H9 (cell line): ENCODE measurements at regions not wholly inside any gene's neighbourhood (a gene's known extent, or its start where the extent isn't known, plus 50 kb on each side); places are given as distances from the start of the nearest gene placed in this dataset.

Source experiments
- DNase-seq: peaks from one replicate; pipeline ENCODE4 v3.0.0-alpha.2; 2017
- H2AFZ ChIP-seq: one replicate; pipeline ENCODE4 v1.6.1; 2013; ENCODE audit warnings: mild to moderate bottlenecking, low read length, control low read depth, moderate library complexity
- H2AK5ac ChIP-seq: 2 replicates; pipeline ENCODE4 v1.6.1; 2013; ENCODE audit warnings: low read length, control low read depth, mixed read lengths; ENCODE audit not compliant: insufficient read length
- H2BK120ac ChIP-seq: one replicate; pipeline ENCODE4 v1.6.1; 2013; ENCODE audit warnings: low read depth, mild to moderate bottlenecking, low read length, control low read depth, inconsistent platforms; ENCODE audit not compliant: poor library complexity, severe bottlenecking
- H2BK12ac ChIP-seq: 2 replicates; pipeline ENCODE4 v1.6.1; 2013; ENCODE audit warnings: low read length, control low read depth, mixed read lengths, low read depth; ENCODE audit not compliant: insufficient read length
- H2BK15ac ChIP-seq: 2 replicates; pipeline ENCODE4 v1.6.1; 2013; ENCODE audit warnings: low read depth, low read length, control low read depth
- H2BK20ac ChIP-seq: one replicate; pipeline ENCODE4 v1.6.1; 2013; ENCODE audit warnings: low read depth, mild to moderate bottlenecking, low read length, control low read depth, inconsistent platforms; ENCODE audit not compliant: poor library complexity, severe bottlenecking
- H2BK5ac ChIP-seq: 2 replicates; pipeline ENCODE4 v1.6.1; 2013; ENCODE audit warnings: low read length, control low read depth, mixed read lengths; ENCODE audit not compliant: insufficient read length
- H3K14ac ChIP-seq: 2 replicates; pipeline ENCODE4 v1.6.1; 2013; ENCODE audit warnings: low read length, control low read depth; ENCODE audit not compliant: insufficient read depth
- H3K18ac ChIP-seq: 2 replicates; pipeline ENCODE4 v1.6.1; 2013; ENCODE audit warnings: low read depth, mild to moderate bottlenecking, mixed read lengths, low read length, control low read depth; ENCODE audit not compliant: insufficient read length
- H3K23ac ChIP-seq: 2 replicates; pipeline ENCODE4 v1.6.1; 2013; ENCODE audit warnings: low read length, control low read depth, mixed read lengths, low read depth; ENCODE audit not compliant: insufficient read length
- H3K23me2 ChIP-seq: 2 replicates; pipeline ENCODE4 v1.6.1; 2013; ENCODE audit warnings: low read depth, mild to moderate bottlenecking, mixed read lengths, low read length, control low read depth; ENCODE audit not compliant: insufficient read length, poor library complexity, severe bottlenecking
- H3K27ac ChIP-seq: 2 replicates; pipeline ENCODE4 v1.5.1; 2013; ENCODE audit warnings: low read length, control low read depth, mixed read lengths, low read depth; ENCODE audit not compliant: insufficient read length
- H3K27me3 ChIP-seq: 2 replicates; pipeline ENCODE4 v1.6.1; 2013; ENCODE audit warnings: low read length, control low read depth, inconsistent platforms; ENCODE audit not compliant: insufficient read depth
- H3K4ac ChIP-seq: 2 replicates; pipeline ENCODE4 v1.6.1; 2013; ENCODE audit warnings: low read depth, mild to moderate bottlenecking, control low read depth, inconsistent platforms, low read length, moderate library complexity
- H3K4me1 ChIP-seq: 2 replicates; pipeline ENCODE4 v1.6.1; 2013; ENCODE audit warnings: low read length, control low read depth, inconsistent platforms; ENCODE audit not compliant: insufficient read depth
- H3K4me2 ChIP-seq: 2 replicates; pipeline ENCODE4 v1.6.1; 2013; ENCODE audit warnings: low read length, control low read depth, mixed read lengths; ENCODE audit not compliant: insufficient read length, insufficient read depth
- H3K56ac ChIP-seq: 2 replicates; pipeline ENCODE4 v1.6.1; 2013; ENCODE audit warnings: low read depth, mild to moderate bottlenecking, mixed read lengths, low read length, control low read depth; ENCODE audit not compliant: insufficient read length
- H3K79me1 ChIP-seq: 2 replicates; pipeline ENCODE4 v1.6.1; 2013; ENCODE audit warnings: low read depth, mild to moderate bottlenecking, moderate library complexity, low read length, control low read depth, inconsistent platforms; ENCODE audit not compliant: insufficient read depth, poor library complexity, severe bottlenecking
- H3K79me2 ChIP-seq: 2 replicates; pipeline ENCODE4 v1.6.1; 2013; ENCODE audit warnings: low read length, control low read depth, inconsistent platforms; ENCODE audit not compliant: insufficient read depth
- H3K9ac ChIP-seq: 2 replicates; pipeline ENCODE4 v1.6.1; 2013; ENCODE audit warnings: low read length, control low read depth, mixed read lengths; ENCODE audit not compliant: insufficient read length; ENCODE audit errors: extremely low read depth
- H3K9me3 ChIP-seq: one replicate; pipeline ENCODE4 v1.6.1; 2013; ENCODE audit warnings: low read depth, low read length, inconsistent platforms; ENCODE audit not compliant: control insufficient read depth
- H3T11ph ChIP-seq: one replicate; pipeline ENCODE4 v1.6.1; 2013; ENCODE audit warnings: mild to moderate bottlenecking, low read length, control low read depth, inconsistent platforms
- H4K20me1 ChIP-seq: one replicate; pipeline ENCODE4 v1.6.1; 2013; ENCODE audit not compliant: control insufficient read depth, insufficient read length, insufficient read depth
- H4K5ac ChIP-seq: 2 replicates; pipeline ENCODE4 v1.6.1; 2013; ENCODE audit warnings: low read depth, mild to moderate bottlenecking, mixed read lengths, low read length, control low read depth; ENCODE audit not compliant: insufficient read length
- H4K8ac ChIP-seq: replicated peaks from 2 replicates; pipeline ENCODE4 v1.6.1; 2013; ENCODE audit warnings: low read length, control low read depth, mixed read lengths, low read depth; ENCODE audit not compliant: insufficient read length
- H4K91ac ChIP-seq: 2 replicates; pipeline ENCODE4 v1.6.1; 2013; ENCODE audit warnings: low read depth, mild to moderate bottlenecking, moderate library complexity, mixed read lengths, low read length, control low read depth; ENCODE audit not compliant: insufficient read length
- H3K27ac Mint-ChIP-seq, 3 experiments: 2 replicates in 2 of 3; 3 replicates in 1 of 3; pipeline ENCODE4 v1.8.0; 2020 to 2021; ENCODE audit warnings: mixed read lengths in 3 of 3, mild to moderate bottlenecking in 1 of 3, moderate library complexity in 1 of 3
- H3K27me3 Mint-ChIP-seq: 2 replicates; pipeline ENCODE4 v1.8.0; 2021; ENCODE audit warnings: low read depth, mild to moderate bottlenecking, moderate library complexity, mixed read lengths
- H3K36me3 Mint-ChIP-seq, 3 experiments: 2 replicates in 2 of 3; 3 replicates in 1 of 3; pipeline ENCODE4 v1.8.0; 2020 to 2021; ENCODE audit warnings: low read depth in 3 of 3, mixed read lengths in 3 of 3; ENCODE audit not compliant: insufficient read depth in 1 of 3
- H3K4me1 Mint-ChIP-seq, 2 experiments: 2 replicates each; pipeline ENCODE4 v1.8.0; 2020; ENCODE audit warnings: mixed read lengths in 2 of 2
- H3K4me3 Mint-ChIP-seq, 2 experiments: 2 replicates in 1 of 2; 3 replicates in 1 of 2; pipeline ENCODE4 v1.8.0; 2020 to 2021; ENCODE audit warnings: mild to moderate bottlenecking in 2 of 2, mixed read lengths in 2 of 2, moderate library complexity in 1 of 2
- H3K9me3 Mint-ChIP-seq, 2 experiments: 2 replicates in 1 of 2; 3 replicates in 1 of 2; pipeline ENCODE4 v1.8.0; 2020; ENCODE audit warnings: mild to moderate bottlenecking in 2 of 2, mixed read lengths in 2 of 2, moderate library complexity in 1 of 2
- CTCF ChIP-seq: fragments of 200-600 bp; sonication (generic); conservative IDR thresholded peaks from 3 replicates; pipeline ENCODE4 v1.8.0; 2021; ENCODE audit warnings: antibody characterized with exemption, mild to moderate bottlenecking

DNA sequence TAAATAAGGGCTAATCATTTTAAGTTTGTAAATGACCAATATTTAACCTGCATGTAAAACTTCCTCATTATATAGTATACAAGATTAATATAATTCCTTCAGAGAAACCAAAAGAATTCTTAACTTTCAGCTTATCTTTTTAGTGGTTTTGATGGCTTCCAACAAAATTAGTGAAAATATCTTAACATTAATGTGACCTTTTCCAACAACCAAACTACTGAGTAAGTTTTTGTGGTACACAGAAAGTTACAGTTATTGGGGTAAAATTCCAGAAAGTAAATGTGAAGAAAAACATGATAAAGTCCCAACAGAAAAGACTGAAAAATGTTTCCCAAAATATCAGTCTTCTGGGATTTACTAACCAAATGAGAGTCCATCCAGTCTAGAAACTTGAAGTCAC, 111.0 kb upstream of the PDE3A start:
- TF ChIP-seq CTCF: no peak
- Histone ChIP-seq H3K4ac (no peak overlapping the region), H2BK15ac (no peak overlapping the region), H3K23ac (no peak overlapping the region), H4K91ac (no peak overlapping the region), H3K18ac (no peak overlapping the region), H3T11ph (no peak overlapping the region), H2BK5ac (no peak overlapping the region), H3K79me1 (no peaks in the 10 kb centered on the region), H4K5ac (no peak overlapping the region), H2AK5ac (no peak overlapping the region), H2BK120ac (no peak overlapping the region), H3K9ac (no peak overlapping the region), H4K20me1 (no peaks in the 10 kb centered on the region), H2BK12ac (no peak overlapping the region), H3K14ac (no peak overlapping the region), H3K27me3 (no peaks in the 10 kb centered on the region), H4K8ac (no peak overlapping the region), H3K23me2 (no peaks in the 10 kb centered on the region), H3K4me1 (no peaks in the 10 kb centered on the region), H3K9me3 (no peaks in the 10 kb centered on the region), H2AFZ (no peak overlapping the region), H2BK20ac (no peak overlapping the region), H3K27ac (no peak overlapping the region), H3K56ac (no peak overlapping the region), H3K4me2 (no peak overlapping the region), H3K79me2 (no peaks in the 10 kb centered on the region)
- Mint-ChIP-seq H3K9me3 (no peaks in the 10 kb centered on the region), H3K27me3 (no peaks in the 10 kb centered on the region), H3K27ac (no peak overlapping the region), H3K4me1 (peaks cover 4% of the 10 kb centered on the region in 2 experiments), H3K4me3 (no peak overlapping the region), H3K36me3 (no peaks in the 10 kb centered on the region)
- DNase-seq: no peak
